HEK293 (cell line): ENCODE measurements at regions not wholly inside any gene's neighbourhood (a gene's known extent, or its start where the extent isn't known, plus 50 kb on each side); places are given as distances from the start of the nearest gene placed in this dataset.

Experiments used
- CTCF ChIA-PET: fragments of 350-600 bp; formaldehyde crosslinking; extraction: SDS; loops from one replicate; lab custom pipeline; 2021; ENCODE audit warnings: antibody characterized with exemption; lab: Yijun Ruan, JAX
- POLR2A ChIA-PET: fragments of 300-600 bp; formaldehyde crosslinking; extraction: SDS; loops from one replicate; lab custom pipeline; 2020; ENCODE audit warnings: antibody characterized with exemption, inconsistent platforms; lab: Yijun Ruan, JAX
- H3K27ac ChIP-seq: fragments of 200-500 bp; sonication (Bioruptor generic); 2 replicates; pipeline ENCODE4 v1.5.1; 2014; ENCODE audit warnings: low read depth, low read length, control low read depth, inconsistent platforms; ENCODE audit errors: extremely low read depth
- H3K36me3 ChIP-seq, 2 experiments: fragments of 200-500 bp in 1 of 2; sonication (Bioruptor generic) in 1 of 2; 1 replicate in 1 of 2; 2 replicates in 1 of 2; pipeline ENCODE4 v1.5.1; 2014 to 2017; ENCODE audit warnings: inconsistent platforms in 2 of 2, low read length in 2 of 2; ENCODE audit not compliant: control insufficient read depth in 2 of 2, insufficient read depth in 1 of 2
- H3K4me1 ChIP-seq: fragments of 200-500 bp; sonication (Bioruptor generic); 2 replicates; pipeline ENCODE4 v1.5.1; 2014; ENCODE audit warnings: mild to moderate bottlenecking, low read length, inconsistent platforms; ENCODE audit not compliant: control insufficient read depth, insufficient read depth
- H3K4me3 ChIP-seq: 2 replicates; pipeline ENCODE4 v1.5.1; 2011; ENCODE audit warnings: low read depth, mild to moderate bottlenecking, control low read depth, low read length, moderate library complexity
- H3K9me3 ChIP-seq: fragments of 200-500 bp; sonication (Bioruptor generic); 2 replicates; pipeline ENCODE4 v1.5.1; 2014; ENCODE audit warnings: low read depth, low read length, inconsistent platforms; ENCODE audit not compliant: control insufficient read depth, insufficient read depth
- EGR2 ChIP-seq: fragments of 450-650 bp; formaldehyde crosslinking; IDR thresholded peaks from 2 replicates; pipeline ENCODE4 v1.5.1; 2016; ENCODE audit warnings: low read depth, missing biosample characterization, missing genetic modification characterization
- ELK4 ChIP-seq: IDR thresholded peaks from 2 replicates; pipeline ENCODE4 v1.6.1; 2011; ENCODE audit warnings: mild to moderate bottlenecking, low read depth, low read length, borderline replicate concordance
- MZF1 ChIP-seq: fragments of 450-650 bp; formaldehyde crosslinking; IDR thresholded peaks from 2 replicates; pipeline ENCODE4 v1.5.1; 2017; ENCODE audit warnings: missing biosample characterization, missing genetic modification characterization, borderline replicate concordance
- ZEB2 ChIP-seq: fragments of 450-650 bp; formaldehyde crosslinking; IDR thresholded peaks from 2 replicates; pipeline ENCODE4 v1.5.1; 2016; ENCODE audit warnings: missing biosample characterization, missing genetic modification characterization
- ZFP41 ChIP-seq: fragments of 450-650 bp; formaldehyde crosslinking; IDR thresholded peaks from 2 replicates; pipeline ENCODE4 v1.5.1; 2016; ENCODE audit warnings: missing biosample characterization, missing genetic modification characterization, borderline replicate concordance
- ZNF10 ChIP-seq: fragments of 450-650 bp; formaldehyde crosslinking; IDR thresholded peaks from 2 replicates; pipeline ENCODE4 v1.5.1; 2017; ENCODE audit warnings: missing biosample characterization, missing genetic modification characterization
- ZNF169 ChIP-seq: fragments of 450-650 bp; formaldehyde crosslinking; IDR thresholded peaks from 2 replicates; pipeline ENCODE4 v1.5.1; 2016; ENCODE audit warnings: missing biosample characterization, missing genetic modification characterization
- ZNF174 ChIP-seq: fragments of 450-650 bp; formaldehyde crosslinking; IDR thresholded peaks from 2 replicates; pipeline ENCODE4 v1.5.0; 2017; ENCODE audit warnings: missing biosample characterization, mild to moderate bottlenecking, missing genetic modification characterization
- ZNF24 ChIP-seq: fragments of 450-650 bp; formaldehyde crosslinking; IDR thresholded peaks from 2 replicates; pipeline ENCODE4 v1.5.1; 2016; ENCODE audit warnings: missing biosample characterization, missing genetic modification characterization
- ZNF394 ChIP-seq: fragments of 450-650 bp; formaldehyde crosslinking; IDR thresholded peaks from 2 replicates; pipeline ENCODE4 v1.5.1; 2016; ENCODE audit warnings: missing biosample characterization, missing genetic modification characterization, mild to moderate bottlenecking, moderate library complexity, borderline replicate concordance
- ZNF416 ChIP-seq: fragments of 450-650 bp; formaldehyde crosslinking; IDR thresholded peaks from 2 replicates; pipeline ENCODE4 v1.5.1; 2016; ENCODE audit warnings: missing biosample characterization, missing genetic modification characterization
- ZNF473 ChIP-seq: fragments of 450-650 bp; formaldehyde crosslinking; IDR thresholded peaks from 2 replicates; pipeline ENCODE4 v1.5.1; 2017; ENCODE audit warnings: missing biosample characterization, missing genetic modification characterization
- ZNF521 ChIP-seq: fragments of 450-650 bp; formaldehyde crosslinking; IDR thresholded peaks from 2 replicates; pipeline ENCODE4 v1.5.1; 2017; ENCODE audit warnings: missing biosample characterization, mild to moderate bottlenecking, missing genetic modification characterization
- ZNF529 ChIP-seq: fragments of 450-650 bp; formaldehyde crosslinking; IDR thresholded peaks from 2 replicates; pipeline ENCODE4 v1.5.1; 2017; ENCODE audit warnings: missing genetic modification characterization, missing biosample characterization; ENCODE audit not compliant: insufficient replicate concordance
- ZNF561 ChIP-seq: fragments of 450-650 bp; IDR thresholded peaks from 2 replicates; pipeline ENCODE4 v1.5.1; 2018; ENCODE audit warnings: missing biosample characterization, missing genetic modification characterization, borderline replicate concordance
- ZNF623 ChIP-seq: fragments of 450-650 bp; formaldehyde crosslinking; IDR thresholded peaks from 2 replicates; pipeline ENCODE4 v1.5.1; 2016; ENCODE audit warnings: missing biosample characterization, missing genetic modification characterization
- ZNF629 ChIP-seq: fragments of 450-650 bp; formaldehyde crosslinking; IDR thresholded peaks from 2 replicates; pipeline ENCODE4 v1.5.1; 2017; ENCODE audit warnings: missing biosample characterization, missing genetic modification characterization
- ZNF654 ChIP-seq: fragments of 450-650 bp; formaldehyde crosslinking; IDR thresholded peaks from 2 replicates; pipeline ENCODE4 v1.5.1; 2016; ENCODE audit warnings: low read depth, missing biosample characterization, missing genetic modification characterization
- ZNF701 ChIP-seq: fragments of 450-650 bp; formaldehyde crosslinking; IDR thresholded peaks from 2 replicates; pipeline ENCODE4 v1.5.1; 2016; ENCODE audit warnings: missing biosample characterization, missing genetic modification characterization
- ZNF768 ChIP-seq: fragments of 450-650 bp; formaldehyde crosslinking; IDR thresholded peaks from 2 replicates; pipeline ENCODE4 v1.5.1; 2018; ENCODE audit warnings: missing biosample characterization, mild to moderate bottlenecking, missing genetic modification characterization
- TF ChIP-seq, protein P1 (sequence below): sonication (generic); formaldehyde crosslinking; IDR thresholded peaks from 2 replicates; pipeline ENCODE4 v1.8.1; 2022; ENCODE audit warnings: mild to moderate bottlenecking, moderate library complexity, missing genetic modification reagents
- TF ChIP-seq, protein P2 (sequence below): fragments of 450-650 bp; formaldehyde crosslinking; IDR thresholded peaks from 2 replicates; pipeline ENCODE4 v1.5.1; 2017; ENCODE audit warnings: missing biosample characterization, missing genetic modification characterization
- TF ChIP-seq, protein P3 (sequence below): fragments of 450-650 bp; IDR thresholded peaks from 2 replicates; pipeline ENCODE4 v1.5.1; 2018; ENCODE audit warnings: missing biosample characterization, missing genetic modification characterization
- TF ChIP-seq, protein P4 (sequence below): fragments of 450-650 bp; formaldehyde crosslinking; IDR thresholded peaks from 2 replicates; pipeline ENCODE4 v1.5.1; 2016; ENCODE audit warnings: missing biosample characterization, missing genetic modification characterization
- TF ChIP-seq, protein P5 (sequence below): fragments of 450-650 bp; formaldehyde crosslinking; IDR thresholded peaks from 2 replicates; pipeline ENCODE4; 2016; ENCODE audit warnings: missing biosample characterization, missing genetic modification characterization

GRCh38 chr13:27352698-27353097, 71.7 kb upstream of the GTF3A start:
- ChIA-PET POLR2A (no interaction called here), CTCF (interaction anchor here (0.6 to 2.7 kb wide), 5 partner anchors 9 to 606 kb away, joined by 3 to 8 read pairs (median 4); no protein-coding TSS in a partner anchor)
- H3K36me3 ChIP-seq = no peaks in the 10 kb centered on the region
- no peak overlapping the region for H3K27ac ChIP-seq
- no peaks in the 10 kb centered on the region for H3K9me3 ChIP-seq
- no peak overlapping the region for H3K4me3 ChIP-seq
- H3K4me1 ChIP-seq = no peaks in the 10 kb centered on the region; the same call in 1 of the 2 replicates
- TF ChIP-seq, protein P1, sequence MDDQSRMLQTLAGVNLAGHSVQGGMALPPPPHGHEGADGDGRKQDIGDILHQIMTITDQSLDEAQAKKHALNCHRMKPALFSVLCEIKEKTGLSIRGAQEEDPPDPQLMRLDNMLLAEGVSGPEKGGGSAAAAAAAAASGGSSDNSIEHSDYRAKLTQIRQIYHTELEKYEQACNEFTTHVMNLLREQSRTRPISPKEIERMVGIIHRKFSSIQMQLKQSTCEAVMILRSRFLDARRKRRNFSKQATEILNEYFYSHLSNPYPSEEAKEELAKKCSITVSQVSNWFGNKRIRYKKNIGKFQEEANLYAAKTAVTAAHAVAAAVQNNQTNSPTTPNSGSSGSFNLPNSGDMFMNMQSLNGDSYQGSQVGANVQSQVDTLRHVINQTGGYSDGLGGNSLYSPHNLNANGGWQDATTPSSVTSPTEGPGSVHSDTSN (CRISPR knock-in tag) = no peak
- TF ChIP-seq ZNF473 (tag by site-specific recombination) (no peak), ZEB2 (tag by site-specific recombination) (no peak), ZNF629 (tag by site-specific recombination) (no peak), ZNF169 (tag by site-specific recombination) (no peak), ZNF416 (tag by site-specific recombination) (no peak), MZF1 (no peak), ZNF394 (tag by site-specific recombination) (no peak), ZNF24 (tag by site-specific recombination) (no peak), ZNF768 (no peak), ZNF623 (tag by site-specific recombination) (no peak), ZNF529 (tag by site-specific recombination) (no peak), ZNF654 (tag by site-specific recombination) (no peak)
- TF ChIP-seq, protein P2, sequence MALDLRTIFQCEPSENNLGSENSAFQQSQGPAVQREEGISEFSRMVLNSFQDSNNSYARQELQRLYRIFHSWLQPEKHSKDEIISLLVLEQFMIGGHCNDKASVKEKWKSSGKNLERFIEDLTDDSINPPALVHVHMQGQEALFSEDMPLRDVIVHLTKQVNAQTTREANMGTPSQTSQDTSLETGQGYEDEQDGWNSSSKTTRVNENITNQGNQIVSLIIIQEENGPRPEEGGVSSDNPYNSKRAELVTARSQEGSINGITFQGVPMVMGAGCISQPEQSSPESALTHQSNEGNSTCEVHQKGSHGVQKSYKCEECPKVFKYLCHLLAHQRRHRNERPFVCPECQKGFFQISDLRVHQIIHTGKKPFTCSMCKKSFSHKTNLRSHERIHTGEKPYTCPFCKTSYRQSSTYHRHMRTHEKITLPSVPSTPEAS (tag by site-specific recombination) = no peak
- TF ChIP-seq, protein P3, sequence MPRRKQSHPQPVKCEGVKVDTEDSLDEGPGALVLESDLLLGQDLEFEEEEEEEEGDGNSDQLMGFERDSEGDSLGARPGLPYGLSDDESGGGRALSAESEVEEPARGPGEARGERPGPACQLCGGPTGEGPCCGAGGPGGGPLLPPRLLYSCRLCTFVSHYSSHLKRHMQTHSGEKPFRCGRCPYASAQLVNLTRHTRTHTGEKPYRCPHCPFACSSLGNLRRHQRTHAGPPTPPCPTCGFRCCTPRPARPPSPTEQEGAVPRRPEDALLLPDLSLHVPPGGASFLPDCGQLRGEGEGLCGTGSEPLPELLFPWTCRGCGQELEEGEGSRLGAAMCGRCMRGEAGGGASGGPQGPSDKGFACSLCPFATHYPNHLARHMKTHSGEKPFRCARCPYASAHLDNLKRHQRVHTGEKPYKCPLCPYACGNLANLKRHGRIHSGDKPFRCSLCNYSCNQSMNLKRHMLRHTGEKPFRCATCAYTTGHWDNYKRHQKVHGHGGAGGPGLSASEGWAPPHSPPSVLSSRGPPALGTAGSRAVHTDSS (tag by site-specific recombination) = no peak
- TF ChIP-seq, protein P4, sequence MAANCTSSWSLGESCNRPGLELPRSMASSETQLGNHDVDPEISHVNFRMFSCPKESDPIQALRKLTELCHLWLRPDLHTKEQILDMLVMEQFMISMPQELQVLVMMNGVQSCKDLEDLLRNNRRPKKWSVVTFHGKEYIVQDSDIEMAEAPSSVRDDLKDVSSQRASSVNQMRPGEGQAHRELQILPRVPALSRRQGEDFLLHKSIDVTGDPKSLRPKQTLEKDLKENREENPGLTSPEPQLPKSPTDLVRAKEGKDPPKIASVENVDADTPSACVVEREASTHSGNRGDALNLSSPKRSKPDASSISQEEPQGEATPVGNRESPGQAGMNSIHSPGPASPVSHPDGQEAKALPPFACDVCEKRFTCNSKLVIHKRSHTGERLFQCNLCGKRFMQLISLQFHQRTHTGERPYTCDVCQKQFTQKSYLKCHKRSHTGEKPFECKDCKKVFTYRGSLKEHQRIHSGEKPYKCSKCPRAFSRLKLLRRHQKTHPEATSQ = no peak
- TF ChIP-seq, protein P5, sequence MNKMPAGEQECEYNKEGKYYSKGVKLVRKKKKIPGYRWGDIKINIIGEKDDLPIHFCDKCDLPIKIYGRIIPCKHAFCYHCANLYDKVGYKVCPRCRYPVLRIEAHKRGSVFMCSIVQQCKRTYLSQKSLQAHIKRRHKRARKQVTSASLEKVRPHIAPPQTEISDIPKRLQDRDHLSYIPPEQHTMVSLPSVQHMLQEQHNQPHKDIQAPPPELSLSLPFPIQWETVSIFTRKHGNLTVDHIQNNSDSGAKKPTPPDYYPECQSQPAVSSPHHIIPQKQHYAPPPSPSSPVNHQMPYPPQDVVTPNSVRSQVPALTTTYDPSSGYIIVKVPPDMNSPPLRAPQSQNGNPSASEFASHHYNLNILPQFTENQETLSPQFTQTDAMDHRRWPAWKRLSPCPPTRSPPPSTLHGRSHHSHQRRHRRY = no peak

GRCh38 chr13:27353166-27353583, 71.2 kb upstream of the GTF3A start:
- Histone ChIP-seq H3K4me3 (no peak overlapping the region), H3K9me3 (no peaks in the 10 kb centered on the region), H3K4me1 (no peaks in the 10 kb centered on the region; the same call in 1 of the 2 replicates), H3K27ac (no peak overlapping the region), H3K36me3 (no peaks in the 10 kb centered on the region)
- ChIA-PET CTCF (interaction anchor here (0.5 to 2.7 kb wide), 5 partner anchors 9 to 605 kb away, joined by 3 to 8 read pairs (median 4); no protein-coding TSS in a partner anchor), POLR2A (no interaction called here)
- TF ChIP-seq ZNF10 (no peak), EGR2 (tag by site-specific recombination) (no peak), ZNF701 (tag by site-specific recombination) (no peak), ZNF174 (tag by site-specific recombination) (no peak), ZNF561 (tag by site-specific recombination) (no peak), ZFP41 (tag by site-specific recombination) (no peak), ELK4 (no peak), ZNF521 (tag by site-specific recombination) (no peak)
